Mesenchymal stem cell (in vitro differentiated cells and primary cell): ENCODE measurements at regions not wholly inside any gene's neighbourhood (a gene's known extent, or its start where the extent isn't known, plus 50 kb on each side); places are given as distances from the start of the nearest gene placed in this dataset.

Experiments used
- DNase-seq: peaks from one replicate; pipeline ENCODE4 v3.0.0-alpha.2; 2013
- H2AFZ ChIP-seq: one replicate; pipeline ENCODE4 v1.6.1; 2013; ENCODE audit warnings: low read depth, mild to moderate bottlenecking, control low read depth, inconsistent platforms, low read length, moderate library complexity
- H2AK5ac ChIP-seq: 2 replicates; pipeline ENCODE4 v1.6.1; 2013; ENCODE audit warnings: low read length, moderate library complexity, mild to moderate bottlenecking, inconsistent platforms; ENCODE audit not compliant: severe bottlenecking
- H2BK120ac ChIP-seq: one replicate; pipeline ENCODE4 v1.6.1; 2013; ENCODE audit warnings: low read depth, mild to moderate bottlenecking, inconsistent platforms, low read length, moderate library complexity
- H2BK12ac ChIP-seq, 2 experiments: one replicate each; pipeline ENCODE4 v1.6.1; 2013; ENCODE audit warnings: inconsistent platforms in 2 of 2, low read length in 2 of 2, mild to moderate bottlenecking in 2 of 2, moderate library complexity in 2 of 2, control low read depth in 1 of 2
- H2BK15ac ChIP-seq: one replicate; pipeline ENCODE4 v1.6.1; 2013; ENCODE audit warnings: mild to moderate bottlenecking, low read depth, inconsistent platforms; ENCODE audit not compliant: poor library complexity, severe bottlenecking
- H2BK5ac ChIP-seq: 2 replicates; pipeline ENCODE4 v1.6.1; 2013; ENCODE audit warnings: low read depth, mild to moderate bottlenecking, low read length, control low read depth, inconsistent platforms; ENCODE audit not compliant: poor library complexity, severe bottlenecking
- H3K14ac ChIP-seq, 2 experiments: one replicate each; pipeline ENCODE4 v1.6.1; 2013; ENCODE audit warnings: inconsistent platforms in 2 of 2, low read length in 2 of 2, control low read depth in 1 of 2, mild to moderate bottlenecking in 1 of 2, moderate library complexity in 1 of 2
- H3K18ac ChIP-seq, 2 experiments: one replicate each; pipeline ENCODE4 v1.6.1; 2013; ENCODE audit warnings: inconsistent platforms in 2 of 2, low read length in 2 of 2, control low read depth in 1 of 2, low read depth in 1 of 2, mild to moderate bottlenecking in 1 of 2
- H3K23ac ChIP-seq, 2 experiments: one replicate each; pipeline ENCODE4 v1.6.1; 2013; ENCODE audit warnings: inconsistent platforms in 2 of 2, low read length in 2 of 2, mild to moderate bottlenecking in 2 of 2, moderate library complexity in 2 of 2, control low read depth in 1 of 2
- H3K27ac ChIP-seq: 2 replicates; pipeline ENCODE4 v1.5.1; 2013; ENCODE audit warnings: mild to moderate bottlenecking, moderate library complexity, low read length, control low read depth, inconsistent platforms; ENCODE audit not compliant: poor library complexity, severe bottlenecking
- H3K27me3 ChIP-seq, 2 experiments: 2 replicates each; pipeline versions ENCODE4 v1.6.1 to v1.7.0; 2013; ENCODE audit warnings: low read length in 2 of 2, mild to moderate bottlenecking in 2 of 2, moderate library complexity in 2 of 2, control low read depth in 1 of 2, inconsistent platforms in 1 of 2; ENCODE audit not compliant: control insufficient read depth in 1 of 2, insufficient read depth in 1 of 2
- H3K36me3 ChIP-seq, 2 experiments: 2 replicates each; pipeline versions ENCODE4 v1.6.1 to v1.7.0; 2013; ENCODE audit warnings: low read length in 2 of 2, control low read depth in 1 of 2, inconsistent platforms in 1 of 2, low read depth in 1 of 2, mild to moderate bottlenecking in 1 of 2; ENCODE audit not compliant: insufficient read depth in 2 of 2, control insufficient read depth in 1 of 2
- H3K4ac ChIP-seq, 2 experiments: one replicate each; pipeline ENCODE4 v1.6.1; 2013; ENCODE audit warnings: inconsistent platforms in 2 of 2, low read length in 2 of 2, mild to moderate bottlenecking in 2 of 2, moderate library complexity in 2 of 2, control low read depth in 1 of 2, low read depth in 1 of 2
- H3K4me1 ChIP-seq: 2 replicates; pipeline ENCODE4 v1.6.1; 2013; ENCODE audit warnings: low read depth, low read length, control low read depth; ENCODE audit not compliant: control insufficient read depth, insufficient read depth
- H3K4me2 ChIP-seq: 2 replicates; pipeline ENCODE4 v1.6.1; 2013; ENCODE audit warnings: low read length, mild to moderate bottlenecking, inconsistent platforms; ENCODE audit not compliant: poor library complexity, severe bottlenecking
- H3K4me3 ChIP-seq, 2 experiments: 2 replicates each; pipeline versions ENCODE4 v1.5.1 to v1.7.0; 2013; ENCODE audit warnings: low read length in 2 of 2, mild to moderate bottlenecking in 2 of 2, control low read depth in 1 of 2, low read depth in 1 of 2; ENCODE audit not compliant: insufficient read depth in 1 of 2
- H3K79me1 ChIP-seq: replicated peaks from 2 replicates; pipeline ENCODE4 v1.6.1; 2013; ENCODE audit warnings: mild to moderate bottlenecking, control low read depth, low read length, inconsistent platforms; ENCODE audit not compliant: poor library complexity, severe bottlenecking
- H3K9ac ChIP-seq: 2 replicates; pipeline ENCODE4 v1.7.0; 2013; ENCODE audit warnings: mild to moderate bottlenecking, low read length, moderate library complexity
- H3K9me3 ChIP-seq: 2 replicates; pipeline ENCODE4 v1.7.0; 2013; ENCODE audit warnings: mild to moderate bottlenecking, low read length; ENCODE audit not compliant: control insufficient read depth
- H4K8ac ChIP-seq: one replicate; pipeline ENCODE4 v1.6.1; 2013; ENCODE audit warnings: inconsistent platforms, mild to moderate bottlenecking, low read length, moderate library complexity
- H4K91ac ChIP-seq: one replicate; pipeline ENCODE4 v1.6.1; 2013; ENCODE audit warnings: mild to moderate bottlenecking, low read length, inconsistent platforms
- WGBS: methylation state at CpG from one replicate; pipeline ENCODE4 v1.1.7; 2013; ENCODE audit warnings: mixed read lengths; 5-methylcytosine and 5-hydroxymethylcytosine counted together

DNA sequence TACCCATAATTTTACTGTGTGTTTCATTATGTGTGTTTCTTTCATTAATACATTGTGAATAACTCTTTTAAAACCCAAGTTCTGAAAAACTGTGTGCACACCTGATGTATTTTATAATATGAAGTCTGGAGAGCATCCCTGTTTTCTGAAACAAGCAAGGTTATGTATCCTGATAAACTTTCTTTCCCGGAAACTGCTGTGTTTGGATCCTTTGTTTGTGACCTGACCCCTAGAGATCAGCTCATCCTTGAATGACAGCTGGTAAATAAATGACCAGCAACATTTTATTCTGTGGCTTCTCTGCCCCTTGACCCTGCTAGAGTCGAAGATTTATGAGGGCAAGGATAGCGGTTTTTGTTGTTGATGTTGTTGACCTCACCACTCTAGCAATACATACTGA lies 535.6 kb upstream of the ZFP42 start:
- Histone ChIP-seq H2AK5ac (no peak overlapping the region), H4K8ac (no peak overlapping the region), H3K27ac (no peak overlapping the region), H3K27me3 (no peaks in the 10 kb centered on the region), H3K23ac (no peak overlapping the region), H2BK5ac (no peak overlapping the region), H3K9ac (no peak overlapping the region), H2BK12ac (no peak overlapping the region), H3K14ac (no peak overlapping the region), H3K4me2 (no peak overlapping the region), H3K4me1 (no peaks in the 10 kb centered on the region), H3K79me1 (no peaks in the 10 kb centered on the region), H3K4ac (no peak overlapping the region), H3K18ac (no peak overlapping the region), H2AFZ (no peak overlapping the region), H3K4me3 (no peak overlapping the region), H3K9me3 (no peaks in the 10 kb centered on the region), H2BK120ac (no peak overlapping the region), H4K91ac (no peak overlapping the region), H2BK15ac (no peak overlapping the region), H3K36me3 (no peaks in the 10 kb centered on the region)
- WGBS, result 69% methylated on average over 1 of the region's 3 CpGs
- no peak for DNase-seq

DNA sequence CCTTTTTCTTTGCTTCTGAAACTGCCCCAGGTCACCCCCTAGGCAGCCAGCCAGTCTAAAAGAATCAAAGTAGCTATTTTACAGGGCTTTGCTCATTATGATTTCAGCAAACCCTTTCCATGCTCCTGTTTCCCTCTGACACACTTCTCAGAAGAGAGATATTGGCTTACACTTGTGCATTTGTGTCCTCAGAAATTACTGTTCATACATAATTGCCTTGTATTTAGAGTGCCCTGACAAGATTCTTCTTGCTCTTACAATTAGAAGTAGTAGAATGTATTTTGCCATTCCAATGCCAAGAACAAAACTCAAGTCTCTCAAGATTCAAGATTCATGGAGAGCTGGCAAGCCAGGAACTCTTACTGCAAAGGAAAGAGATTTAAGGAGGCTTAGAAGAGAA lies 531.0 kb upstream of the ZFP42 start:
- no peak overlapping the region for H2AK5ac ChIP-seq
- H2AFZ ChIP-seq, result no peak overlapping the region
- H3K4me2 ChIP-seq, result no peak overlapping the region
- no peak overlapping the region for H3K18ac ChIP-seq
- no peak overlapping the region for H2BK15ac ChIP-seq
- H3K9me3 ChIP-seq, result no peaks in the 10 kb centered on the region
- no peak overlapping the region for H3K4ac ChIP-seq
- H4K91ac ChIP-seq, result no peak overlapping the region
- H4K8ac ChIP-seq, result no peak overlapping the region
- no peak for DNase-seq
- no peak overlapping the region for H3K14ac ChIP-seq
- H3K23ac ChIP-seq, result no peak overlapping the region
- no peaks in the 10 kb centered on the region for H3K36me3 ChIP-seq
- no peak overlapping the region for H2BK12ac ChIP-seq
- no peak overlapping the region for H3K4me3 ChIP-seq
- no peak overlapping the region for H3K27ac ChIP-seq
- H3K9ac ChIP-seq, result no peak overlapping the region
- H3K27me3 ChIP-seq, result no peaks in the 10 kb centered on the region
- no peaks in the 10 kb centered on the region for H3K4me1 ChIP-seq
- no peak overlapping the region for H2BK120ac ChIP-seq
- H3K79me1 ChIP-seq, result no peaks in the 10 kb centered on the region
- H2BK5ac ChIP-seq, result no peak overlapping the region

DNA sequence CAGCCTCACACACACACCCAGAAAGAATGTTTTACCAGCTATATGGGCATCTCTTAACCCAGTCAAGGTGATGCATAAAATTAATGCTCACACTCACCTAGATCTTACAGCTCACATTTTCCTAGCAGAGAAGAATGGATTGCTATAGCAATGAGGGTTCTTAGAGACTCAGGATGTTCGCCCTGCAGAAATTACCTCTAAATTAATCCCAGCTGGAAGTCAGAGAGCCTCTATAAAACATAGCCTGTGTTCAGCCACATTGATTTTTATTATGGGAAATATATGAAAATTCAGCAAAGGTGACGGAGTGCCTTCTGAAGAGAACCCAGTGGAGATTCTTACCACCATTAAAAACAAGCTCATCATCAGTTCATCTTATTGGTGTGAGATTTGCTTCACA lies 528.3 kb upstream of the ZFP42 start:
- WGBS, result 88% methylated on average over 1 of the region's 2 CpGs
- Histone ChIP-seq H2BK5ac (no peak overlapping the region), H3K23ac (no peak overlapping the region), H2BK15ac (no peak overlapping the region), H3K4me2 (no peak overlapping the region), H3K18ac (no peak overlapping the region), H3K4ac (no peak overlapping the region), H3K9ac (no peak overlapping the region), H3K36me3 (no peaks in the 10 kb centered on the region), H4K8ac (no peak overlapping the region), H3K4me3 (no peak overlapping the region), H3K9me3 (no peaks in the 10 kb centered on the region), H2BK120ac (no peak overlapping the region), H3K14ac (no peak overlapping the region), H2BK12ac (no peak overlapping the region), H2AFZ (no peak overlapping the region), H4K91ac (no peak overlapping the region), H3K27me3 (no peaks in the 10 kb centered on the region), H3K79me1 (no peaks in the 10 kb centered on the region), H3K27ac (no peak overlapping the region), H2AK5ac (no peak overlapping the region), H3K4me1 (no peaks in the 10 kb centered on the region)
- no peak for DNase-seq

DNA sequence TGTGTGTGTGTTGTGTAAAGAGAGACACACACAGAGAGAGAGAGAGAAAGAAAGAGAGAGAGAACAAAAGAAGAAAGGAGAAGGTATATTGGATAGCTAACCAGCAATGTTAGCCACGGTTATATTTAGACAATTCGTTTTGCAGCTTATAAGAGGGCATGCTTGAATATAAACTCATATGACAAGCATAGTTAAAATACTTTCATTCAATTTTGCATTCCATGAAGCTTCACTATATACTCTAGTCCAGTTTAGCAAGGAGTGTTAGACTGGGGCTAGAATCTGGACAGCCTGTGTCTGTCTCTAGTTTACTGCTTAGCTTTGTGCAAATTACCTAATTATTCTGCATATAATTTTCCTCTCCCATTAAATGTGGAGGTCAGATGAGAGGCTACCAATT lies 525.9 kb upstream of the ZFP42 start:
- H3K9ac ChIP-seq, result no peak overlapping the region
- no peak overlapping the region for H2BK120ac ChIP-seq
- H2AK5ac ChIP-seq, result no peak overlapping the region
- no peak overlapping the region for H3K4me2 ChIP-seq
- H3K4me1 ChIP-seq, result no peaks in the 10 kb centered on the region
- H2BK12ac ChIP-seq, result no peak overlapping the region
- no peak overlapping the region for H3K4me3 ChIP-seq
- H4K8ac ChIP-seq, result no peak overlapping the region
- no peak overlapping the region for H3K27ac ChIP-seq
- DNase-seq, result no peak
- H3K36me3 ChIP-seq, result no peaks in the 10 kb centered on the region
- H2BK15ac ChIP-seq, result no peak overlapping the region
- no peak overlapping the region for H3K18ac ChIP-seq
- no peak overlapping the region for H3K4ac ChIP-seq
- H3K79me1 ChIP-seq, result no peaks in the 10 kb centered on the region
- no peak overlapping the region for H3K23ac ChIP-seq
- H3K27me3 ChIP-seq, result no peaks in the 10 kb centered on the region
- H2BK5ac ChIP-seq, result no peak overlapping the region
- H2AFZ ChIP-seq, result no peak overlapping the region
- H4K91ac ChIP-seq, result no peak overlapping the region
- H3K14ac ChIP-seq, result no peak overlapping the region
- no CpG with 5 or more reads among the region's 2 CpGs for WGBS
- H3K9me3 ChIP-seq, result no peaks in the 10 kb centered on the region
